ENCODE measurements at regions not wholly inside any gene's neighbourhood (a gene's known extent, or its start where the extent isn't known, plus 50 kb on each side); places are given as distances from the start of the nearest gene placed in this dataset.
"Not testable (repeated sequence)": the region's sequence is repeated elsewhere in the genome, so short reads cannot be mapped to it uniquely, and the experiment has no call there.

DNA sequence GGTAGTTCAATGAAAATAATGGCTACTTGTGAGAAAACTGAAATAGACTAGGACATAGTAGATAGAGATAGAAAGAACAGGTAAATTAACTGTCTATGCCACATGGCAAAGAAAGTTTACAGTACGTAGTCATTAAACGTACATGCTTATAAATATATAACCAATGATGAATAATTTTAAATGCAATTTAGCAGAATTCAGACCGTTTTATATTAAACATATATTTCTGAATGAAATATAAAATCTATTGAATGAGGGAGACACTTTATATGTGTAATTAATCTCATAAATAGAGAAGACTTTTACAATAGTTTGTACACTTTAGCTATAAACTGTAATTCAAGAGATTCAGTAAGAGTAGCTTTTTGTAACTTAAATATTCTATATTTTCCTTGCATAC lies 124.4 kb upstream of the VPREB1 start:
- Histone ChIP-seq H3K4me1 (replicated peaks in 1 of 2) (no peaks in the 10 kb centered on the region), H3K4me3 (no peak overlapping the region), H3K27ac (no peak overlapping the region)
- no peak for ATAC-seq (replicated peaks in 6 of 8)
- 49 to 88% (median 79%) methylated on average over 1 to 3 of the region's 3 CpGs for whole genome bisulfite sequencing, 10 experiments
- in situ Hi-C loops (cut with MboI; ENCODE audit: low pct_unique_long_range_greater_than_20kb in 2 of 9, low sequenced_read_pairs in 9 of 9, unreplicated experiment in 9 of 9), result no loop called here

DNA sequence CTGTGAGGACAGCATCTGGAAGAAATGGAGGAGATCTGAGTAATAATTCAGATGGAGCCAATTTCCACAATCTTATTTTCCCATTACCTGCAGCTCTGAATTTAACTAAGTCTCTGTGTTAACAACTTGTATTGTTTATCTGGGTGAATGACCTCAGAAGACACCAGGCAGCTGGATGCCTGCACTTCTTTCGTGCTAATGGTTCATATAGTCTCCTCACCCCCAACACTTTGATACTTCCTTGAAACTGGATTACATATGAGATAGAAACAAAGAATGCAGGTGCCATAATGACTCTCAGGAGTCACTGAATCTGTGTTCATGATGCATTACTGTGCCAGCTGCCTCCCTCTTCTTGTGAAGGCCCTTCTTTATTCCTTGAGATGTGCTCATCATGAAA lies 125.6 kb upstream of the VPREB1 start:
- ATAC-seq (replicated peaks in 6 of 8), result no peak
- in situ Hi-C loops (cut with MboI; ENCODE audit: low pct_unique_long_range_greater_than_20kb in 2 of 9, low sequenced_read_pairs in 9 of 9, unreplicated experiment in 9 of 9), result no loop called here
- WGBS, 10 experiments, result 40 to 100% (median 80%) methylated on average over 1 of the region's 1 CpG; no CpG with 5 or more reads in 5 of the 10 experiments

DNA sequence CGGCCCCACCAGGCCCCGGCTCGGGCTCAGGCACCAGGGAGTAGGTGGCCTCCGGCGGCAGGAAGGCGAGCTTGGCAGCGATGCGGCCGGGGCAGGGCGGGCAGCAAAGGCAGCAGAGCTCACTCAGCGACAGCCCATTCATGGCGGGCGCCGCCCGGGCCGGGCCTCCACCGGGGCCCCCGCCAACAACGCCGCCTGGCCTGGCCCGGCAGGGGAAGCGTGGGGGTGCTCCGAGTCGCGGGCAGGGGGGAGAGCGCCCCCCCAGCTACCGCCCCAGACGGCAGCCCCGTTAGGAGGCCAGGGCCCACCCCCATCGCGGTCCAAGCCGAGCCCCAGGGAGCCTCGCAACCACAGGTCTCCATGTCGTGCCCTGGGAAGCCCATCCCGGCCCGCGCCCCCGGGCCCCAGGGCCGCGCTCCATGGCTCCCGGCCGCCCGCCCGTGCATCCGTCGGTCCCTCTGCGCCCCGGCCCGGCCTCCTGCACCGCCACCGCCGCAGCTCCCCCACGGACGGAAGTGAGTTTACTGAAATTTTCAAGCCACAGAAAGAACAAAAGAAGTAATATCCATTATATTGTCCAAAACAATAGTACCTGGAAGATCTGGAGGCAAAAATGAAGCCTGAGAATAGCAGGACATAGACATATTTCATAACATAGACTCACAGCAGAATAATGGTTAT lies 126.6 kb upstream of the VPREB1 start:
- WGBS, 10 experiments, result 60% methylated on average over 1 of the region's 54 CpGs; no CpG with 5 or more reads in 9 of the 10 experiments

More for the DNA sequence above, 125.6 kb upstream of the VPREB1 start:
- H3K4me1 ChIP-seq (replicated peaks in 1 of 2), result no peaks in the 10 kb centered on the region
- H3K27ac ChIP-seq, result no peak overlapping the region
- no peak overlapping the region for H3K4me3 ChIP-seq

DNA sequence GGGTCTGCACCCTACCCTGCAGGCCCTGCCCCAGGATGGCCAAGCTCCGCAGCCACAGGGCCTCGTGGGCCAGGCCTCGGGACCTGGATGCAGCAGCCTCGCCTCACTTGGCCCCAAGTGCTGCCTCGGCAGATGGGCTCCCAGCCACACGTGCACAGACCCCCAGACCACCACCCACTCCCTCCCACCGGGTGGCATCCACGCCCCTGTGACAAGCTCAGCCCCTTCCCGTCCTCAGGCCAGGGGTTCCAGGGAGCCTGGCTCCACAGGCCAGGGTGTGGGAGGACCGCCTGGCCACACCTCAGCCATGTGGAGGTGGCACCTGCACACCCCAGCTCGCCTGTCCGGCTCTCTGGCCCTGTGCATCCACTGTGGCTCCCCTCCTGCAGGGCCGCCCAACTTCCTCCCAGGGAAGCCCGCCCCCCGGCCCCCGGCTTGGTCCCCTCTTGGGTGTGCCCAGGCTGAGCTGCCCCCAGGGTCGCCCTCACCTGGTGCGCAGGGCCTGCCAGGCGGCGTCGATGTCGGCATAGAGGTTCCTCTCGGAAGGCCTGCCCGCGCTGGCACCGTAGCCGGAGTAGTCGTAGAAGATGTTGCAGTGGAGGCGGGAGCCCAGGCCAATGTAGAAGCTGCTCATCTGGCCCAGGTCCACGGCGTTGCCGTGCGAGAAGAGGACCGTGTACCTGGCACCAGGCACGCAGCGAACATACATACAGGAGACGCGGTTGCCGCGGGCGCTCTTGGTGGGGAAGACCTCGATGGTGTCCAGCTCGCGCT lies 127.4 kb upstream of the VPREB1 start:
- H3K4me3 ChIP-seq; H3K4me1 ChIP-seq (replicated peaks in 1 of 2); in situ Hi-C loops (cut with MboI; ENCODE audit: low pct_unique_long_range_greater_than_20kb in 2 of 9, low sequenced_read_pairs in 9 of 9, unreplicated experiment in 9 of 9); ATAC-seq (replicated peaks in 6 of 8); H3K27ac ChIP-seq: not testable (repeated sequence)
- 83% methylated on average over 1 of the region's 44 CpGs; no CpG with 5 or more reads in 9 of the 10 experiments for WGBS, 10 experiments

More for the DNA sequence above, 126.6 kb upstream of the VPREB1 start:
- H3K4me1 ChIP-seq (replicated peaks in 1 of 2); H3K27ac ChIP-seq; in situ Hi-C loops (cut with MboI; ENCODE audit: low pct_unique_long_range_greater_than_20kb in 2 of 9, low sequenced_read_pairs in 9 of 9, unreplicated experiment in 9 of 9); H3K4me3 ChIP-seq; ATAC-seq (replicated peaks in 6 of 8): not testable (repeated sequence)

DNA sequence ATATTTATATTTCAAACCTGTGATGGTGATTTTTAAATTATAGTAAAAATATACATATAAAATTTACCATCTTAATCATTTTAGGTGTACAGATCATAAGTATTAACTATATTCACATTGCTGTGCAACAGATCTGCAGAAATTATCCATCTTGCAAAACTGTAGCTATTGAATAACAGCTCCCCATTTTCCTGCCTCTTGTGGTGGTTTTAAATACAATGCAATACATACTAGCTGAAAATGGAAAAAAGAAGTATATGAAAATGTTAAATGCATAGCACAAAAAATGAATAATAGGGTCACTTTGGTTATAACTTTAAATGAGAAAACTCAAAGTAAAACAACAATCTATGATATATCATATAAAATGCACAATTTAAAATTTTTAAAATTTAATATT lies 130.9 kb upstream of the VPREB1 start:
- H3K4me3 ChIP-seq, result no peak overlapping the region
- H3K27ac ChIP-seq, result no peak overlapping the region
- no peaks in the 10 kb centered on the region for H3K4me1 ChIP-seq (replicated peaks in 1 of 2)
- in situ Hi-C loops (cut with MboI; ENCODE audit: low pct_unique_long_range_greater_than_20kb in 2 of 9, low sequenced_read_pairs in 9 of 9, unreplicated experiment in 9 of 9), result no loop called here
- no peak for ATAC-seq (replicated peaks in 6 of 8)

DNA sequence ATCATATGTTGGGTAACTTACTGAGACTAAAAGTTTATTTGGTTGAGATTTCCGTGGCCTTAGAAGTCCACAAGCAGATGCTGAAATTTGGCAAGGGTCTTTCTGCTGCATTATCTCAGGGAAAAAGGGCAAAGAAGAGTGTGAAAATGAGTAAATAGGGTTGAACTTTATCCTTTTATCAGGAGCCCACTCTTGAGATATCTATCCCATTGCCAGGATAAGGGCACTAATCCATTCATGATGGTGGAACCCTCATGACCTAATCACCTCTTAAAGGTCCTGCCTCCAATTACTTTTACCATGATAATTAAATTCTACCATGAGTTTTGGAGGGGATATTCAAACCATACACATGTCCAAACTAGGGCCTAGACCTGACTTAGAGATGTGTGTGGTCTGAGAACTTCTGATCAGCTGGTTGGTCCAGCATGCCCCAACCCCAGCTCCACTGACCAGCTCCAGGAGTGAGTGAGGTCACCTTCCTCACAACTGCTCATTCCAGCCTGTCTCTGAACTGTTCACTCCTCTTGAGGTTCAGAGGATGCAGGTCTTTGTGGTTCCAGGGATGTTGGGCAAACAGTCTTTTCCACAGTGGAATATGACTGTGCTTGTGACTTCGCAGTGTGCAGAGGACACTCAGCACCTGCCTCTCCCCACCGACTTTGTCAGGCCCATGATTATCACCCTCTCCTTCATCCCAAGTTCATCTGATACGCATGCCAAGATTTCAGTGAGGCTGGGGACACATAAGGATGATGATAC lies 130.1 kb upstream of the TOP3B start:
- 0 to 95% (median 80%) methylated on average over 1 to 4 of the region's 4 CpGs for WGBS, 10 experiments
- H3K4me3 ChIP-seq, result no peak overlapping the region
- H3K4me1 ChIP-seq (replicated peaks in 1 of 2), result no peaks in the 10 kb centered on the region
- no peak overlapping the region for H3K27ac ChIP-seq
- no peak for ATAC-seq (replicated peaks in 6 of 8)
- in situ Hi-C loops (cut with MboI; ENCODE audit: low pct_unique_long_range_greater_than_20kb in 2 of 9, low sequenced_read_pairs in 9 of 9, unreplicated experiment in 9 of 9), result no loop called here

DNA sequence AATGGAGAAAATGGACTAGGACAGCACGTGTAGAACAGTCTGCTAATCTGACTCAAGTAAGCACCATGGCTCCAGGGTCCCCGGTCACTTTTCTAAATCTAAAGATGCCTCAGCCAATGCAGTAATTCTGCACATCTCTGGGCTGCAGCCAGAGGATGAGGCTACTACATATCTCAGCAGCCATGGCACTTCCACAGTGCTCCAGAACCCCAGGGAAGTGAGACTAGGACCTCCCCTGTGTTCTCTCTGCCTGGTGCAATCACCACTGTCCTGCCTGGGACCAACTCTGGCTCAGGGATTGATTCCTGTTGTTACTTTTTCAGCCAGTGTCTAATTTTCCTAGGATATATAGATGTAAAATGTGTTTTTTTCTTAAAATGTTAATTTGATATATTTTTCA lies 129.4 kb upstream of the TOP3B start:
- 40 to 100% (median 80%) methylated on average over 1 to 2 of the region's 2 CpGs; no CpG with 5 or more reads in 5 of the 10 experiments for WGBS, 10 experiments

DNA sequence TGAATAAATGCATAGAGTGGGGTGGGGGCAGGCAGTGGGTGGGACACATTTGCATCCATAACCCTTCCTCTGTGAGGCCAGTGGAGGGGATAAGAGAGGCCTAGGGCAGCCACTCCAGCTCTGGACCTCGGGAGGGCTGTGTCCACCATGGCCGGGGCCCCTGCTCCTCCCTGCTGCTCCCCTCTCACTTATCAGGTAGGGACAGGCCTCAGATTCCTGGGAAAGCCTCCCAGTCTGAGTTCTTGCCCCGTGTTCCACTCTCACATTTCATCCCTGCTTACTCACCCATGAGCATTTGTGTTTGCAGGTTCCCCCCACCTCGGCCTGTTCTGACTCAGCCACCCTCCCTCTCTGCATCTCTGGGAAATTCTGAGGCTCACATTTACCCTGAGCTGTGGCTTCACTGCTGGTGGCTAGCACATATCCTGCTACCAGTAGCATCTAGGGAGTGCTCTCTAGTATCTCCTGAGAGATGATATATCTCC lies 128.7 kb upstream of the TOP3B start:
- H3K27ac ChIP-seq, result no peak overlapping the region
- in situ Hi-C loops (cut with MboI; ENCODE audit: low pct_unique_long_range_greater_than_20kb in 2 of 9, low sequenced_read_pairs in 9 of 9, unreplicated experiment in 9 of 9), result no loop called here
- no peaks in the 10 kb centered on the region for H3K4me1 ChIP-seq (replicated peaks in 1 of 2)

More for the DNA sequence above, 129.4 kb upstream of the TOP3B start:
- in situ Hi-C loops (cut with MboI; ENCODE audit: low pct_unique_long_range_greater_than_20kb in 2 of 9, low sequenced_read_pairs in 9 of 9, unreplicated experiment in 9 of 9), result no loop called here
- peak overlapping the region in 1 of 2 donors; percentile 13 for H3K27ac ChIP-seq
- H3K4me1 ChIP-seq (replicated peaks in 1 of 2), result no peaks in the 10 kb centered on the region
- ATAC-seq (replicated peaks in 6 of 8), result no peak
- no peak overlapping the region for H3K4me3 ChIP-seq

DNA sequence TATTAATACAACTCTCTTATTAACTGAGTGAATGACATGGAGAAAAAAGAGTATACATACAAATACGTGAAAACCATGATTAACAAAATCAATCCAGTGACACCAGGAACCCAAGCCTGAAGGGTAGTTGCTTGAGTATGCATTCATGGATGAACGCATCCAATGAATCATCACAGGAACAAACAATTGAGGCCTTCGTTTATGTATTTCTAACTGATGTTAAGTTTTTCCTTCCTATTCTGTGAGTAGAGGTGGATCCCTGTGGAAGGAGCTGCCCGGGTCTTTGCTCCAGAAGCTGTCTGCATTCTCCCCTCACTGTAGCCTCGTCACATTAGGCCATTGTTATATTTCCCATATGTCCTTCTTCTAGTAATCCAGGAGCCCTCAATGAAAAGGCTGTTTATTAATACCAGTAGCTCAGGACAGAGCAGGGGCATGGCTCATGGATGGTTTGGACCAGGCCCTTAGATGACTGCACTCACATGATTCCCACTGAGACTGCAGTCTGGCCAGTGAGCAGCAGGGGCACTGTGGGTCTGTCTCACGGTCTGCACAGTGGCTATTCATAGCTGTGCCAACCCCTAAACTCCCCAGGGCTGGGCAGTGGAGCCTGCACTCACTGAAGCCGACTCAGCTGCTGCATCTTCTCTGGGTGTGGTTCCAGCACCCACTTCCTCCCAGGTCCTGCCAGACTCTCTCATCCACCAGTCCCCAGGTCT lies 128.1 kb upstream of the TOP3B start:
- H3K27ac ChIP-seq, result no peak overlapping the region
- H3K4me3 ChIP-seq, result no peak overlapping the region
- no peaks in the 10 kb centered on the region for H3K4me1 ChIP-seq (replicated peaks in 1 of 2)
- WGBS, 10 experiments, result 0 to 100% (median 35%) methylated on average over 1 to 6 of the region's 7 CpGs; no CpG with 5 or more reads in 2 of the 10 experiments
- in situ Hi-C loops (cut with MboI; ENCODE audit: low pct_unique_long_range_greater_than_20kb in 2 of 9, low sequenced_read_pairs in 9 of 9, unreplicated experiment in 9 of 9), result no loop called here
- ATAC-seq (replicated peaks in 6 of 8), result peak; percentile 88 to 100 (median 98)

More for the DNA sequence above, 128.7 kb upstream of the TOP3B start:
- 0 to 49% (median 40%) methylated on average over 1 to 3 of the region's 4 CpGs; no CpG with 5 or more reads in 7 of the 10 experiments for WGBS, 10 experiments
- no peak overlapping the region for H3K4me3 ChIP-seq
- ATAC-seq (replicated peaks in 6 of 8), result peak; percentile 66 to 76 (median 73)

DNA sequence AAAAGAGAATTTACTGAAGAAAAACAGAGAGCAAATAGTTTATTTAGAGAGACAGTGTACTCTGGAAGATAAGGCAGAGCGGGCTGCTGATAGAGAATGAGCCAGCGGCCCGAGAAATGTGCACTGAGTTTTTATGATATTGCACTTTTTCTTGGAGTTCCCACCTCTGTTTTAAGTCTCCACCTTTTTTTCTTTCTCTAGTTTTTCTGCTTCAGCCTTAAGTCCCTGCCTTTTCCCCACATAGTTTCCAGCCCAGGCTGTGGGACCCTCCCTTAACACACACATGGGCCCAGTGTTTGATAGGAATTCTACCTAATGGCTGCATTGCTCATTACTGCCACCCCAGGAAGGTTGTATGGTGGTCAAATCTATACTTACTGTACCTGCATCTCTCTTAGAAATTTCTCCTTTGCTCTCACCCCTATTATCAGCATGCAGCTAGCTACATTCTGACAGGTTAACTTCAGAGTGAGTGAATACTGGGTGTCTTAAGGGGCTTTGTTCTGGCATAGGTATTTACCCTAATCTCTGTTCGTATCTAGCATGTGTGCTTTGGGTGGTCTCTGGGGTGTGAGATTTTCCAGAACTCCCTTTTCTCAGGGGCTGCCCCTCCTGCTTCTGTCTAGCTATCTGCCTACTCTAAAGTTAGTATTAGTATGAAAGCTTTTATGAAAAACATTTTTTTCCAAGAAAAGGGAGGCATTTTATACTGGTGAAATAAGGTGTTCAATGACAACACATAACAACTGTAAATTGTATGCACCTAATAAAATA lies 127.3 kb upstream of the TOP3B start:
- ATAC-seq (replicated peaks in 6 of 8), result no peak
- 86 to 100% (median 97%) methylated on average over 1 to 4 of the region's 4 CpGs; no CpG with 5 or more reads in 3 of the 10 experiments for WGBS, 10 experiments
- Histone ChIP-seq H3K4me3 (no peak overlapping the region), H3K27ac (no peak overlapping the region), H3K4me1 (replicated peaks in 1 of 2) (no peaks in the 10 kb centered on the region)
- in situ Hi-C loops (cut with MboI; ENCODE audit: low pct_unique_long_range_greater_than_20kb in 2 of 9, low sequenced_read_pairs in 9 of 9, unreplicated experiment in 9 of 9), result no loop called here

DNA sequence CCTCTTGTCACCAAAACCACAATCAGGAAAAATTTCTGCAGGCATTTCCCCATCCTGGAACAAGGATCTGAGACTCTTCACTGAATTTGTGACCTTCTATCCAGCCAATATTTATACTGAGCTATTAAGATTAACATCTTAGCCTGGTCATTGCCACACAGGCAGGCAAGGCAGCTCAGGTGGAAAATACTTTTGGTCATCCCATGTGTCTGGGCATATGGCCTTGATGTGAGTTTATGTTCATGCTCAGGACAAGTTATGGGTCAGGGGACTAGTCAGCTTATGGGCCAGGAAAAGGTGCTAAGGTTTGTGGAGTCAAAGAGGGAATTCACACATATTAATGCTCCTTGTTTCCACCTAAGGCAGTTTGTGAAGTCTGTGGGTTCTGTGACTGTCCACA lies 124.3 kb upstream of the TOP3B start:
- in situ Hi-C loops (cut with MboI; ENCODE audit: low pct_unique_long_range_greater_than_20kb in 2 of 9, low sequenced_read_pairs in 9 of 9, unreplicated experiment in 9 of 9), result no loop called here
- ATAC-seq (replicated peaks in 6 of 8), result no peak
- Histone ChIP-seq H3K27ac (peak overlapping the region in 1 of 2 donors; percentile 51), H3K4me3 (no peak overlapping the region), H3K4me1 (replicated peaks in 1 of 2) (no peaks in the 10 kb centered on the region)

DNA sequence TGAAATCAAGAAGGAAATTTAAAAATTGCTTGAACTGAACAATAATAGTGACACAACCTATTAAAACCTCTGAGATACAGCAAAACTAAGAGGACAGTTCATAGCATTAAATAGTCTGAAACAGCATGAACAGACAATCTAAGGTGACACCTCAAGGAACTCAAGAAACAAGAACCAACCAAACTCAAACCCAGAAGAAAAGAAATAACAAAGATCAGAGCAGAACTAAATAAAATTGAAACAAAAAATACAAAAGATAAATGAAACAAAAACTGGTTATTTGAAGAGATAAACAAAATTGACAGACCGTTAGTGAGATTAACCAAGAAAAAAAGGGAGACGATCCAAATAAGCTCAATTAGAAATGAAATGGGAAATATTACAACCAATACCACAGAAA lies 122.8 kb upstream of the TOP3B start:
- Histone ChIP-seq H3K4me3 (no peak overlapping the region), H3K27ac (no peak overlapping the region), H3K4me1 (replicated peaks in 1 of 2) (no peaks in the 10 kb centered on the region)
- in situ Hi-C loops (cut with MboI; ENCODE audit: low pct_unique_long_range_greater_than_20kb in 2 of 9, low sequenced_read_pairs in 9 of 9, unreplicated experiment in 9 of 9), result no loop called here
- WGBS, 10 experiments, result 36 to 95% (median 83%) methylated on average over 2 of the region's 2 CpGs; no CpG with 5 or more reads in 1 of the 10 experiments
- no peak for ATAC-seq (replicated peaks in 6 of 8)

Measured in motor neuron (in vitro differentiated cells).